IPS-18c (cell line): ENCODE measurements at regions not wholly inside any gene's neighbourhood (a gene's known extent, or its start where the extent isn't known, plus 50 kb on each side); places are given as distances from the start of the nearest gene placed in this dataset.

Source experiments
- H3K4me3 ChIP-seq: 2 replicates; pipeline ENCODE4 v1.7.0; 2013; ENCODE audit warnings: low read depth, mild to moderate bottlenecking, low read length, moderate library complexity; ENCODE audit not compliant: insufficient read depth
- H3K9me3 ChIP-seq: one replicate; pipeline ENCODE4 v1.6.1; 2013; ENCODE audit warnings: mild to moderate bottlenecking, low read length, moderate library complexity; ENCODE audit not compliant: control insufficient read depth, insufficient read depth

GRCh38 chr18:56316727-56317126, 321.7 kb downstream of the TXNL1 start:
- Histone ChIP-seq H3K4me3 (no peak overlapping the region), H3K9me3 (peaks cover 2% of the 10 kb centered on the region)

DNA sequence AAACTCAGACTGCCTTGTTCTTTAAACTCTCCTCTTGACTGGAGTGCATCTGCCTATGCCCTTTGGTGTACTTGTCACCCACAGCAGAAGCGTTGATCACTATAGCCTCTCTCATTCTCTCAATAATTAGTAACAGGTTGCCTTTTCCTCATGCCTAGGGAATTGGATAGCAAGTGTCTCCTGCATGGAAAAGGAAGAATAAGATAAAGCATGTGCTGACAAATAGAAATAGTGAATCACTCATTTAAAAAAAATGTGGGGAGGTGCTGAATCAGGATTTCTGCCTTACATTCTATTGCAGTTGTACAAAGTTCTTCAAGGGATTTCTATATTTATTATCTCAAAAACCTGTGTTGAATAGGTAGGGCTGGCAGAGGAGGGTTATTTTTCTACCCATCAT, 323.0 kb downstream of the TXNL1 start:
- Histone ChIP-seq H3K4me3 (no peak overlapping the region), H3K9me3 (peaks cover 2% of the 10 kb centered on the region)

- peaks cover 2% of the 10 kb centered on the region for H3K9me3 ChIP-seq
- no peak overlapping the region for H3K4me3 ChIP-seq
Measured at GRCh38 chr18:56314396-56314795, 324.0 kb downstream of the TXNL1 start.

DNA sequence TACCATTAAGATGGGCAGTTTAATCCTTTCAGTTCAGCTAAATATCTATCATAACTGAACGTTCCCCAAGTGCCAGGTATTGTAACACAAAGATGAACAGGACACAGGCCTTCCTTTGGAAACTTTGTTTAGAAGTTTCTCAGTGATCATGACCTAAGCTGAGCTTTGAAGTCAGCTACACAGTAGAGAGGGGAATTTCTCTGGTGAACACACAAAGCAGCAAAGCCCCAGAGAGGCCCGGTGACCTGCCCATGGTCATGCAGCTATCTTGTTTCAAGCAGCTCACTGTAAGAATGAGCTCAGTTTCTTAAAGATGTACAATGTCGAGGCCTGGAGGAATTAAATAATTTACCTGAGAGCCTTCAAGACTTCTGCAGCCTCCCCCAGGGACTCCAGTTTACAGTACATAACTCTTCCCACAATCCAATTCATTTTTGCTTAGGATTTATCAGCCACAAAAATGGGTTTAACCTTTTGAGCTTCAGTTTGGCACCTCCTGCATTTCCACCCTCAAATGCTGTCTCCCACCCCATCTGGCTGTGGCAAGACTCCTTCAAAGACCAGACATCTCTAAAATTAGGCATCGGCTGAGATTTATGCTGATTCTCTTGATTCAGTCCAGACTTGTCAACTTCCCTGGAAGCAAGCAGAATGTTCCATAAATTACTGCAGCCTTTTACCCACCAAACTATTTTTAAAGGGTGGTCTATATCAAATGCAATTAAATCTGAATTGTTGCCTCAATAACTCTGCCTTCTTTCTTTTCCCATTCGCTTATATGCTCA, 325.6 kb downstream of the TXNL1 start:
- H3K9me3 ChIP-seq: peaks cover 2% of the 10 kb centered on the region

GRCh38 chr18:56309104-56309503, 329.3 kb downstream of the TXNL1 start:
- no peaks in the 10 kb centered on the region for H3K9me3 ChIP-seq
- H3K4me3 ChIP-seq: no peak overlapping the region

More for the DNA sequence above, 325.6 kb downstream of the TXNL1 start:
- no peak overlapping the region for H3K4me3 ChIP-seq

DNA sequence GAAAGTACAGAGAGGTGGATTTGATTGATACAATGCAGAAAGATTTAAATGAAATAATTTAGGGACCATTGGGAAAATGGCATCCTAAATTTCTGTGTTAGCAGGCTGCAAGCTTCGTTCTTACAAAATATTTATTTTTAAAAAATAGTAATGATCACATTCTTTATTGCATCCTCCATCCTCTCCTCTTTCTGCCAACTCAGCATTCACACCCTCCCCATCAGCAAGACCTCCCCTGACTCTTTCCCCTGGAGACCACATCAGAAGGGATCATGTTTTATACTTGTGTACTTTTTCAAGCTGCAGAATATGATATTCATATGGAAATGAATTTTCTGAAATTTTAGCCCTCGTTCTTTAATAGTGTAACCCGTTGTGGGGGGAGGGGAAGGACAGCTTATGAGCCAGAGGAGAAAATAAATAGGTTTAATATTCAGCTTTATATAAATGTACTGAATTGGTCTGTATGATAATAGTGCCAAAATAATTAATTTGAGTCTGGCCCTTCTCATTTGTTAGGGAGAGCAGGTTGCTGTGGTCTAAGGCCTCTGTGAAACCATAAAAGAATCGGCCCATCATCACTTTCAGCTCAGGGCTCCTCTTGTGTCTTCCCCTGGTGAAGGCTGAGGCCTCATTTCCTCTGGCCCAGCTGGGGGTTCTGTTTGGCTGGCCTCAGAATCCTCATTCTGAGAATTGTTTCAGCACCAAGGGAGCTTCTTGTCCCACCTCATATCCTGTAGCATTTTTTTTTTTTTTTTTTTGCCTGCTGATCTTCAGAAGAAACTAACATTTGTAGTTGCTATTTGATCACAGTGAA, 330.8 kb downstream of the TXNL1 start:
- H3K4me3 ChIP-seq: no peak overlapping the region
- H3K9me3 ChIP-seq: no peaks in the 10 kb centered on the region

GRCh38 chr18:56306797-56307196, 331.6 kb downstream of the TXNL1 start:
- no peaks in the 10 kb centered on the region for H3K9me3 ChIP-seq
- no peak overlapping the region for H3K4me3 ChIP-seq

DNA sequence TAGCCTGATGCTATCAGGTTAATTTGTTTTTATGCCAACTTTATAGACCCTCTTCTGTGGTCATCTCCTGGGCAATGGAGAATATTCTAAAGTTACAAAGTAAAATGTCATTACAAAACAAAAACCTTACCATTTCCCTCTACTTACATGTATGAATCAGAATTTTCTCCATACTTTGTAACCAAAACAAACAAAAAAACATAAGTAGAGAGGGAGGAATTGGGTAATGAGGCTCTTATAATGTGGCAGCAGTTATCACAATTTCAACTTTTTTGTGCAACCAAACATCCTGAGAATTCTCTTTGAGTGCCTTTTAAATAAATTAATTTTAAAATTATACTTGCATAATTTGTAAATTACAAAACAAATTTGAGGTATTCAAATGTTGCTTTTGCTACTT, 332.8 kb downstream of the TXNL1 start:
- Histone ChIP-seq H3K9me3 (no peaks in the 10 kb centered on the region), H3K4me3 (no peak overlapping the region)

DNA sequence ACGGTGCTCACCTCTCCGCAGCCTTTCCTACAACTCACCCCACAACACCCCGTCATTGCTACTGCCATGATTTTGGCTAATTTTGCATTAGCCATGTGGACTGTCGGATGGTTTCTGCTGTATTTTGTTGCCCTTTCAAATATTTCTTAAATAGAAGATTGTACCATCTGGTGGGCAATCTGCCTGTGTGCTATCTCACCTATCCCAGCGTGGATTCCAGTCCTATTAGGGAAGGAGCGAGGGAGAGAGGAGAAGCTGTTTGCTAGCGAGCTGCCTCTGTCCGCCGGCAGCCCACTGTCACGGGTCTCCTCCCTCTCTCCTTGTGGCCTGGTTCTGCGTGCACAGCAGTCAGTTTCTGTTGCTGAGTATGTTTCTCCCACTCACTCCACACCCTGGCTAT, 336.2 kb downstream of the TXNL1 start:
- Histone ChIP-seq H3K4me3 (no peak overlapping the region), H3K9me3 (no peaks in the 10 kb centered on the region)

DNA sequence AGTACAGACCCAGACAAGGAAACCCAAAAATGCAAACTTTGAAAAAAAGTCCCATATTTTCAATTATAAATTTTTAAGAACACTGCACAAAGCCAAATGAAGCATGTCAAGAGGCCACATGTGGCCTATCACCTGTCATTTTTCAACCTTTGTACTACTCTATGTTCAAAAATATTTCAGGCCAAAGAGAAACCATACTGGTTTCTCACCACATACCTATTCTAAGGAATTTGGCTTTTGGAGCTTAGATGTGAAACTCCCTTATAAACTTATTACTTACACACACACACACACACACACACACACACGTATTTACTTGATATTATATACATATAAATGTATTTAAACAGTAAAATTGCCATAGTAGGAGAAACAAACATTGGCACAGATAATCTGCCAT, 338.7 kb downstream of the TXNL1 start:
- H3K9me3 ChIP-seq: no peaks in the 10 kb centered on the region

GRCh38 chr18:56298935-56299334, 339.5 kb downstream of the TXNL1 start:
- no peak overlapping the region for H3K4me3 ChIP-seq

More for the DNA sequence above, 338.7 kb downstream of the TXNL1 start:
- H3K4me3 ChIP-seq: no peak overlapping the region

DNA sequence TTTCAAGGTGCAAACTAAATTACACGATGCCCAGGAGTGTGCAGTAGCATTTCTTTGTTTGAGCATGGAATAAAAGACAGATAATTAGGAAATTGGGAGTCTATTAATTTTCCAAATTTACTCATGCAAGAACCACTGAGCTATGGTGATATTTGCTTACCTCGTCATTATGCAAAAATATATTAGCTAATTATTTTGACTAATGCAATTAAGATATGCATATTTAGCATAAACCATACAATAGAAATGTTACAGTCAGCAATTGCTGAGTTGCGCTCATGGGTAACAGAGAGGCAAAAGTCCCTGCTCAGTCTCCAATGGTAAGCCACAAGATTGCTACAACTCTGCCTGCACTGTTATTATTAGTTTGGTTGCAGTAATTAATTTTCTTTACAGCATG, 342.0 kb downstream of the TXNL1 start:
- H3K4me3 ChIP-seq: no peak overlapping the region

More at GRCh38 chr18:56298935-56299334, 339.5 kb downstream of the TXNL1 start:
- H3K9me3 ChIP-seq: no peaks in the 10 kb centered on the region

GRCh38 chr18:56294484-56295183, 343.8 kb downstream of the TXNL1 start:
- Histone ChIP-seq H3K4me3 (no peak overlapping the region), H3K9me3 (no peaks in the 10 kb centered on the region)

More for the DNA sequence above, 342.0 kb downstream of the TXNL1 start:
- H3K9me3 ChIP-seq: no peaks in the 10 kb centered on the region

GRCh38 chr18:56291294-56291693, 347.1 kb downstream of the TXNL1 start:
- no peak overlapping the region for H3K4me3 ChIP-seq
- H3K9me3 ChIP-seq: no peaks in the 10 kb centered on the region

GRCh38 chr18:56289381-56289780, 349.0 kb downstream of the TXNL1 start:
- no peak overlapping the region for H3K4me3 ChIP-seq
- no peaks in the 10 kb centered on the region for H3K9me3 ChIP-seq

- Histone ChIP-seq H3K4me3 (no peak overlapping the region), H3K9me3 (no peaks in the 10 kb centered on the region)
Measured at GRCh38 chr18:56286775-56287325, 351.5 kb downstream of the TXNL1 start.

- no peak overlapping the region for H3K4me3 ChIP-seq
- no peaks in the 10 kb centered on the region for H3K9me3 ChIP-seq
Measured at GRCh38 chr18:56285387-56286065, 352.9 kb downstream of the TXNL1 start.
